Activated CD4-positive, alpha-beta T cell treated with anti-CD3 and anti-CD28 coated beads, Interleukin-2, amount 50 U/mL, for 48 hours (primary cell): ENCODE measurements at regions not wholly inside any gene's neighbourhood (a gene's known extent, or its start where the extent isn't known, plus 50 kb on each side); places are given as distances from the start of the nearest gene placed in this dataset.

Experiments used
- DNase-seq, 2 experiments: peaks; one replicate each; pipeline ENCODE4 v3.0.0-alpha.2; 2020

DNA sequence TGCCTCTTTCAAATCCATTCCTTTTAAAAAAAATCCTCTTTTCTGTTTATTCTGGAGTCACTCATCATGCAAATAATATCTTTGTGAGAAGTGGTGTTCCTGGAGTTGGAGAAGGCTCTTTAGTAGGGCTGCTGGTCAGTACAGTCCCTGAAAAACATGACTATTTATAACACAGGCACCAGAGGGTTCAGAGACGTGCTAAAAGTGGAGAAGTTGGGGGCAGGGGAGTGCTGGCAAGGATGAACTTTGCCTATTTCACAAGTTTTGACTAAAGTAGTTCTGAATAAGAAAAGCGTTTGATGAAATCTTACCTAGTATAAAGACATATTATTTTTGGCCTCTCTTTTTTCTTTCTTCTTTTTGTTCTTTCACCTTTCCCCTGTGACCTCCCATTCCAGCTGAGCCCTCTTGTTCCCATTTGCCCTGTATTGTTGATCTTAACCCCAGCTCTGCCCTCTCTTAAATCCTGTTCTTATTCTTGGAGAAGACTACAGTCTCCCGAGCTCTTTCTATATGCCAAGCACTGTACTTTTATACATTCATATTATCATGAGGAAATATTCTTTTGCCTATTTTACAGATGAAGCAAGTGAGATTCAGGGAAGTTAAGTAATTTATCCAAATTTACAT is 129.1 kb downstream of the TM9SF2 start:
- no peak for DNase-seq

DNA sequence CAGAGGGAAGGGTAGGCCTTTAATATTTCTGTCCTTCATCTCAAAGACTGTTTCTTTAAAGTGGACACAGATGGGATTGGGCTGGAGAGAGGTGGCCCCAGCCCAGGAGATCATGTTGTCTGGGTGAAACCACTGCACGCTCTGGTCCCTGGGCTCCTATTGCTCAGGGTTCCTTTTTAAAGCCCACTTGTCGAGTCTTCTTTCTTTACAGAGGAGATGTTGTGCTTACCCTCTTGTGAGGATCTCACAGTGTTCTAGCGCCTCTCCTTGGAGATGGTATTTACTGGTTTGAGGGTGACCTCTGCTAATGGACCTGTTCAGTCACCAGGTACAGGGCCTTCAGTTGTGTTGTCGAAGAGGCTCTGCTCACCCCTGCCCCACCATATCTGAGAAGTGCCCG is 128.4 kb downstream of the TM9SF2 start:
- DNase-seq = no peak

GRCh38 chr13:99628442-99628841 is 127.2 kb downstream of the TM9SF2 start:
- DNase-seq = no peak

GRCh38 chr13:99626461-99627082 is 125.3 kb downstream of the TM9SF2 start:
- DNase-seq = no peak

DNA sequence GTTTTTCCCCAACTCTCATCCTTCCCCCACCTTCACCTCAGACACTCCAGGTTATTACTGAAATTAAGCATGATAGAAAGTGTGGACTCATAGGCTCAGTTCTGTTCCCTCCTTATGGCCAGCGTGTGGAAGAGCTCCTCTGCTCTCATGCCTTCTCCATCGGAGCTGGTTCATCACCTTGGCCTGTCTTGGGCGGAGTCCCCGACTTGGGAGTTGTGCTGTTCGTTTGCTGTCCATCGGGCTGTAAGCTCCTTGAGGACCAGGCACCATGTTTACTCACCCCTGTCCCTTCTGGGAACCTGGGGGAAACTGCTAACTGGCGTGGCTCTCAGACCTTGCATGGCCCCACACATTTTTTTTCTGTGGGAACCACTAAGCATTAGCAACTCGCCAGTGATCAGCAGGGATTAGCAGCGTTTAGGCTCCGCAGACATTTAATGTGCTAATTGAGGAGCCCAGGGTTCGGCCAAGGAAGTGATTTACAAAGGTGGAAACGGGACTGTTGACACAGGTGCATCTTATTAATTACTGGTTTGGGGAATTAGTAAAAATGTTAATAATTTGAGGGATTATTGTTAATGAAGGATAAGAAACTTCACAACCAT is 123.8 kb downstream of the TM9SF2 start:
- DNase-seq = no peak

DNA sequence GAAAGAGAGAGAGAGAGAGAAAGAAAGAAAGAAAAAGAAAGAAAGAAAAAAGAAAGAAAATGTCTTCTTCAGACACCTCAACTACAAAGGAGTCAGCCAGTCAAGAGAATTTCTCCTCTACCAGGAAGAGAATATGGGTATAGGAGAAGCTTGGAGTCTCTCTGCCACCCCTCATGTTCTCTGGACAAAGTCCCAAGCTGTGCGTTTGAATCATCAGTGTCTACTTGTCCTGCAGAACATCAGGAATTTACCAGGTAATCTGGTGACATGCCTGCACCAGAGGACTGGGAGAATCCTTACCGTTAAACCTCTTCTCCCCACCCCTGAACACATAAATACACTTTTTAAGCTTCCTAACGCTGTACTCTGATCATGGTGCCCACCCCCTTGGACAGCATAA is 119.5 kb downstream of the TM9SF2 start:
- DNase-seq = no peak

DNA sequence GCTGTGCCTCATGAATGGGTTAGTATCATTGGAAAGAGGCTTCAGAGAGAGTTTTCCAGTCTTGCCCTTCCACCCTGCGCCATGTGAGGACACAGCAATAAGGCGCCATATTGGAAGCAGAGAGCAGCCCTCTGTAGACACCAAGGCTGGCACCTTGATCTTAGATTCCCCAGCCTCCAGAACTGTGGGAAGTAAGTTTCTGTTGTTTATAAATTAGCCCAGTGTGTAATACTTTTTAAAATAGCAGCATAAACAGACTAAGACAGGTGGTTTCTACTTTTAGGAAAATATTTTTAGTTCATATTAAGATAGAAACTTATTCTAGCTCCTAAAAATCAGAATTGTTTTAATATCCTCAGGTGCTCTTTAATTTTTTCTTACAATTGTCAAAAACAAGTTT is 117.9 kb downstream of the TM9SF2 start:
- DNase-seq = no peak

GRCh38 chr13:99617474-99618255 is 116.4 kb downstream of the TM9SF2 start:
- peak; percentile 12 to 20 for DNase-seq

DNA sequence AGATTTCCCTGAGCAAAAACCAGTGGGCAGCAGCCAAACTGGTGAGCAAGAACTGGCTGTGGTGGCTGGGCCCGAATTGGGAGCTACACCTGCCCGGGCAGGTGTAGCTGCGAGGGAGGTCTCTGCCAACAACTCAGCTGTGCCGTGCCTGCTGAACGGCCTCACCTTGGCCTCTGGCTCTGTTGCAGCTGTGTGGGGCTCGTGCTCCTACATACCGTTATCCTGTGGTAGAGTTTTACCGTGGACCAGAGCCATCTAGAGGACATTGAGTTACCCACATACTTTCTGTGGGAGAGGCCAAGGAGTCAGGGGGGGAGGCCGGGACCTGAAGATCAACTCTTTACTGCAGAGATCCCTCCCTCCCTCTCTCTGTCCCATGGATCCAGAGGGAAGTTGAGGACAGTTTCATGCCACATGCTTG is 113.2 kb downstream of the TM9SF2 start:
- peak in 1 of 2 experiments; percentile 16 for DNase-seq
